IMR-90 (cell line): ENCODE measurements at regions not wholly inside any gene's neighbourhood (a gene's known extent, or its start where the extent isn't known, plus 50 kb on each side); places are given as distances from the start of the nearest gene placed in this dataset.

ENCODE experiments used
- ATAC-seq: fragments of 200-7000 bp; cut with Tn5 transposase; 2 replicates; pipeline ENCODE4 v1.9.1; 2020; ENCODE audit warnings: low read depth, mild to moderate bottlenecking, moderate library complexity
- BruUV-seq: library from RNA; stranded (reverse); fragments of 400-500 nt; replicated peaks from 2 replicates; lab custom pipeline; 2021; lab: Mats Ljungman, UMichigan
- CTCF ChIA-PET: fragments of 300-600 bp; formaldehyde crosslinking; extraction: SDS; loops from one replicate; lab custom pipeline; 2021; ENCODE audit warnings: antibody characterized with exemption; lab: Yijun Ruan, JAX
- POLR2A ChIA-PET: fragments of 300-600 bp; sonication (Branson Sonifier 250); formaldehyde crosslinking; loops from one replicate; lab custom pipeline; 2022; ENCODE audit warnings: antibody characterized with exemption; ENCODE audit not compliant: unreplicated experiment; lab: Charles Lee
- DNase-seq: peaks from one replicate; pipeline ENCODE4 v3.0.0; 2013
- H2AFZ ChIP-seq: replicated peaks from 2 replicates; pipeline ENCODE3; 2013; ENCODE audit warnings: low read length, mild to moderate bottlenecking; ENCODE audit not compliant: poor library complexity
- H2AK5ac ChIP-seq: 2 replicates; pipeline ENCODE4 v1.6.1; 2013; ENCODE audit warnings: low read depth, low read length, inconsistent platforms
- H2AK9ac ChIP-seq: replicated peaks from 2 replicates; pipeline ENCODE3; 2013; ENCODE audit warnings: mild to moderate bottlenecking, low read depth, low read length, moderate library complexity; ENCODE audit not compliant: poor library complexity
- H2BK120ac ChIP-seq: 2 replicates; pipeline ENCODE4 v1.6.1; 2013; ENCODE audit warnings: low read depth, low read length, inconsistent platforms
- H2BK15ac ChIP-seq: 3 replicates; pipeline ENCODE4 v1.6.1; 2013; ENCODE audit warnings: low read depth, low read length, inconsistent platforms
- H2BK20ac ChIP-seq: 2 replicates; pipeline ENCODE4 v1.6.1; 2013; ENCODE audit warnings: low read depth, mild to moderate bottlenecking, inconsistent platforms, low read length, moderate library complexity
- H2BK5ac ChIP-seq: 2 replicates; pipeline ENCODE4 v1.6.1; 2013; ENCODE audit warnings: mild to moderate bottlenecking, low read depth, low read length, inconsistent platforms; ENCODE audit not compliant: poor library complexity, severe bottlenecking
- H3K14ac ChIP-seq: replicated peaks from 2 replicates; pipeline ENCODE4 v1.6.1; 2013; ENCODE audit warnings: low read depth, low read length, inconsistent platforms
- H3K18ac ChIP-seq: 2 replicates; pipeline ENCODE4 v1.6.1; 2013; ENCODE audit warnings: low read depth, low read length, control low read depth
- H3K23ac ChIP-seq: 2 replicates; pipeline ENCODE4 v1.6.1; 2013; ENCODE audit warnings: low read depth, low read length, inconsistent platforms
- H3K27ac ChIP-seq: 2 replicates; pipeline ENCODE4 v1.5.1; 2013; ENCODE audit warnings: mild to moderate bottlenecking, control low read depth, low read length; ENCODE audit not compliant: insufficient read depth
- H3K27me3 ChIP-seq: 2 replicates; pipeline ENCODE4 v1.6.1; 2013; ENCODE audit warnings: low read length; ENCODE audit not compliant: control insufficient read depth, insufficient read depth
- H3K36me3 ChIP-seq: 2 replicates; pipeline ENCODE4 v1.6.1; 2013; ENCODE audit warnings: low read length, mixed read lengths; ENCODE audit not compliant: control insufficient read depth, insufficient read depth
- H3K4ac ChIP-seq: 2 replicates; pipeline ENCODE4 v1.6.1; 2013; ENCODE audit warnings: low read depth, low read length, inconsistent platforms
- H3K4me1 ChIP-seq: 2 replicates; pipeline ENCODE4 v1.6.1; 2013; ENCODE audit warnings: low read length, mixed read lengths; ENCODE audit not compliant: control insufficient read depth, insufficient read depth
- H3K4me2 ChIP-seq: 2 replicates; pipeline ENCODE4 v1.6.1; 2013; ENCODE audit warnings: low read depth, mild to moderate bottlenecking, control low read depth, low read length, moderate library complexity
- H3K4me3 ChIP-seq: 2 replicates; pipeline ENCODE4 v1.5.1; 2013; ENCODE audit warnings: low read depth, mild to moderate bottlenecking, control low read depth, low read length, moderate library complexity; ENCODE audit not compliant: insufficient read depth
- H3K56ac ChIP-seq: 2 replicates; pipeline ENCODE4 v1.6.1; 2013; ENCODE audit warnings: low read length, inconsistent platforms; ENCODE audit not compliant: insufficient read depth; ENCODE audit errors: extremely low read depth
- H3K79me1 ChIP-seq, 2 experiments: 2 replicates each; pipeline ENCODE4 v1.6.1; 2013; ENCODE audit warnings: low read length in 2 of 2, inconsistent platforms in 1 of 2, low read depth in 1 of 2
- H3K9ac ChIP-seq: 2 replicates; pipeline ENCODE4 v1.6.1; 2013; ENCODE audit warnings: low read depth, low read length, control low read depth
- H3K9me1 ChIP-seq: 2 replicates; pipeline ENCODE4 v1.6.1; 2013; ENCODE audit warnings: low read length, inconsistent platforms; ENCODE audit not compliant: insufficient read depth
- H3K9me3 ChIP-seq: 2 replicates; pipeline ENCODE4 v1.6.1; 2013; ENCODE audit warnings: low read length; ENCODE audit not compliant: control insufficient read depth, insufficient read depth
- H4K20me1 ChIP-seq: 2 replicates; pipeline ENCODE4 v1.6.1; 2013; ENCODE audit warnings: low read length, inconsistent platforms; ENCODE audit not compliant: insufficient read depth
- H4K5ac ChIP-seq: 2 replicates; pipeline ENCODE4 v1.6.1; 2013; ENCODE audit warnings: mild to moderate bottlenecking, low read depth, low read length, control low read depth
- H4K8ac ChIP-seq, 2 experiments: 2 replicates each; pipeline ENCODE4 v1.6.1; 2013; ENCODE audit warnings: low read depth in 2 of 2, low read length in 2 of 2, control low read depth in 1 of 2, inconsistent platforms in 1 of 2
- H4K91ac ChIP-seq: 2 replicates; pipeline ENCODE4 v1.6.1; 2013; ENCODE audit warnings: low read depth, low read length, inconsistent platforms; ENCODE audit not compliant: insufficient read depth
- CHD1 ChIP-seq: IDR thresholded peaks from 2 replicates; pipeline ENCODE4 v1.6.1; 2012; ENCODE audit warnings: low read depth, low read length, improper control_type of control experiment
- MAZ ChIP-seq: IDR thresholded peaks from 2 replicates; pipeline ENCODE4 v1.6.1; 2012; ENCODE audit warnings: low read depth, mild to moderate bottlenecking, low read length, improper control_type of control experiment, moderate library complexity, borderline replicate concordance
- MXI1 ChIP-seq: IDR thresholded peaks from 2 replicates; pipeline ENCODE4 v1.6.1; 2012; ENCODE audit warnings: low read depth, mild to moderate bottlenecking, low read length, moderate library complexity, borderline replicate concordance
- POLR2A ChIP-seq: IDR thresholded peaks from 2 replicates; pipeline ENCODE4 v1.6.1; 2012; ENCODE audit warnings: mild to moderate bottlenecking, low read depth, low read length
- RAD21 ChIP-seq: IDR thresholded peaks from 2 replicates; pipeline ENCODE4 v1.6.1; 2012; ENCODE audit warnings: low read length, improper control_type of control experiment
- RFX5 ChIP-seq: IDR thresholded peaks from 2 replicates; pipeline ENCODE4 v1.8.0; 2012; ENCODE audit warnings: low read depth, mild to moderate bottlenecking, low read length, moderate library complexity
- SMC3 ChIP-seq: fragments of 150-350 bp; IDR thresholded peaks from 2 replicates; pipeline ENCODE4 v1.6.1; 2016; ENCODE audit warnings: low read depth, mild to moderate bottlenecking, antibody characterized with exemption, low read length, moderate library complexity
- WGBS, 2 experiments: methylation state at CpG; one replicate each; pipeline versions ENCODE4 v1.1.5 to v1.1.7; 2013; ENCODE audit warnings: missing lambda C conversion rate in 2 of 2; ENCODE audit not compliant: insufficient read length in 1 of 2; ENCODE audit errors: extremely low coverage in 2 of 2; 5-methylcytosine and 5-hydroxymethylcytosine counted together
- dilution Hi-C: fragments of 300-500 bp; cut with HindIII; formaldehyde crosslinking; loops from one replicate; pipeline ENCODE4 v1.14.3; 2018; ENCODE audit warnings: low sequenced_read_pairs; ENCODE audit not compliant: unreplicated experiment
- in situ Hi-C: fragments of 300-500 bp; cut with MboI; formaldehyde crosslinking; loops from 3 replicates; pipeline ENCODE4 v1.14.3; 2019; ENCODE audit warnings: low sequenced_read_pairs, inconsistent platforms, mixed read lengths
- intact Hi-C: fragments of 100-400 bp; cut with micrococcal nuclease; formaldehyde crosslinking; loops from 2 replicates; pipeline ENCODE4 v1.10.0; 2022
- TF ChIP-seq, protein P1 (sequence below): fragments of 150-350 bp; IDR thresholded peaks from 2 replicates; pipeline ENCODE4 v1.6.1; 2017; ENCODE audit warnings: mild to moderate bottlenecking, antibody characterized with exemption, low read length, low read depth
- TF ChIP-seq, protein P2 (sequence below): fragments of 150-350 bp; IDR thresholded peaks from 2 replicates; pipeline ENCODE4 v1.6.1; 2016; ENCODE audit warnings: low read depth, mild to moderate bottlenecking, low read length, moderate library complexity, borderline replicate concordance

DNA sequence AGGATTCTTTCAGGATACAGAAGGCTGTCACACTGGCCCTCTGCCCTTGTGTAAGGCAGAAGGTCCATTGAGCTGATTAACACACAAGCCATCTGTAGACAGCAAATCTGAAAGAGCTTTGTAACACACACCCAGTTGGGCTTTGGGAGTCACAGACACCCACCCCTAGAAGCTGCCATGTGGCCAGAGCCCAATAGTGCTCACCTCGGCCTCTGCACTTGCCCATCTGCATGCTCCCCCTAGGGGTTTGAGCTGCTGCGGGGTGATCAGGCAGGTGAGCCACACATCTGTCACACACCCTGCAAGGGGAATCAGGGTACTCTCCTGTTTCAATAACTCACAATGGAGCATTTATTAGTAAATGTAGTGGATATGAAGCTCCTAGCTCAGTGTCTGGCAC lies 138.3 kb downstream of the CHD9NB start:
- in situ Hi-C loops = loop anchor here (25.0 kb wide), 1 partner anchor 727 kb away; no protein-coding TSS in a partner anchor
- dilution Hi-C loops = no loop called here

More for the DNA sequence above, 138.3 kb downstream of the CHD9NB start:
- Histone ChIP-seq H3K27me3 (no peaks in the 10 kb centered on the region), H2AFZ (no peak overlapping the region), H3K23ac (no peak overlapping the region), H3K4ac (no peak overlapping the region), H3K9me1 (no peaks in the 10 kb centered on the region), H2BK20ac (no peak overlapping the region), H3K14ac (no peak overlapping the region), H3K9ac (no peak overlapping the region), H3K9me3 (no peaks in the 10 kb centered on the region), H3K36me3 (no peaks in the 10 kb centered on the region), H4K91ac (no peak overlapping the region), H3K79me1 (no peaks in the 10 kb centered on the region), H4K5ac (no peak overlapping the region), H3K18ac (no peak overlapping the region), H2AK9ac (no peak overlapping the region), H3K4me2 (no peak overlapping the region), H3K4me1 (no peaks in the 10 kb centered on the region), H2BK120ac (no peak overlapping the region), H2AK5ac (no peak overlapping the region), H3K27ac (no peak overlapping the region), H4K8ac (no peak overlapping the region), H3K56ac (no peak overlapping the region), H3K4me3 (no peak overlapping the region), H2BK5ac (no peak overlapping the region), H4K20me1 (no peaks in the 10 kb centered on the region), H2BK15ac (no peak overlapping the region)
- DNase-seq (no peak), ATAC-seq (no peak)
- intact Hi-C loops = loop anchor here (5.0 kb wide), 1 partner anchor 847 kb away; no protein-coding TSS in a partner anchor
- ChIA-PET POLR2A (no interaction called here), CTCF (no interaction called here)
- no peak for TF ChIP-seq SMC3
- no peak for TF ChIP-seq MXI1
- TF ChIP-seq, protein P1, sequence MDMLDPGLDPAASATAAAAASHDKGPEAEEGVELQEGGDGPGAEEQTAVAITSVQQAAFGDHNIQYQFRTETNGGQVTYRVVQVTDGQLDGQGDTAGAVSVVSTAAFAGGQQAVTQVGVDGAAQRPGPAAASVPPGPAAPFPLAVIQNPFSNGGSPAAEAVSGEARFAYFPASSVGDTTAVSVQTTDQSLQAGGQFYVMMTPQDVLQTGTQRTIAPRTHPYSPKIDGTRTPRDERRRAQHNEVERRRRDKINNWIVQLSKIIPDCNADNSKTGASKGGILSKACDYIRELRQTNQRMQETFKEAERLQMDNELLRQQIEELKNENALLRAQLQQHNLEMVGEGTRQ = no peak
- no peak for TF ChIP-seq RFX5
- TF ChIP-seq POLR2A = no peak
- no peak for TF ChIP-seq RAD21
- TF ChIP-seq, protein P2, sequence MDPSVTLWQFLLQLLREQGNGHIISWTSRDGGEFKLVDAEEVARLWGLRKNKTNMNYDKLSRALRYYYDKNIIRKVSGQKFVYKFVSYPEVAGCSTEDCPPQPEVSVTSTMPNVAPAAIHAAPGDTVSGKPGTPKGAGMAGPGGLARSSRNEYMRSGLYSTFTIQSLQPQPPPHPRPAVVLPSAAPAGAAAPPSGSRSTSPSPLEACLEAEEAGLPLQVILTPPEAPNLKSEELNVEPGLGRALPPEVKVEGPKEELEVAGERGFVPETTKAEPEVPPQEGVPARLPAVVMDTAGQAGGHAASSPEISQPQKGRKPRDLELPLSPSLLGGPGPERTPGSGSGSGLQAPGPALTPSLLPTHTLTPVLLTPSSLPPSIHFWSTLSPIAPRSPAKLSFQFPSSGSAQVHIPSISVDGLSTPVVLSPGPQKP = no peak
- no peak for TF ChIP-seq MAZ
- TF ChIP-seq CHD1 = no peak
- no TSS peak for BruUV-seq
- WGBS, 2 experiments = no CpG with 5 or more reads among the region's 2 CpGs
